HL-60 (cell line): ENCODE measurements at regions not wholly inside any gene's neighbourhood (a gene's known extent, or its start where the extent isn't known, plus 50 kb on each side); places are given as distances from the start of the nearest gene placed in this dataset.

Experiments
- CTCF ChIP-seq: IDR thresholded peaks from one replicate; pipeline ENCODE4 v1.5.1; 2011; ENCODE audit warnings: low read length, control low read depth, inconsistent platforms; ENCODE audit not compliant: insufficient read depth
- GABPA ChIP-seq: IDR thresholded peaks from 2 replicates; pipeline ENCODE4 v1.6.1; 2012; ENCODE audit warnings: low read depth
- POLR2AphosphoS5 ChIP-seq: IDR thresholded peaks from 2 replicates; pipeline ENCODE4 v1.6.1; 2012; ENCODE audit warnings: low read depth
- SPI1 ChIP-seq: IDR thresholded peaks from 2 replicates; pipeline ENCODE4 v1.6.1; 2012; ENCODE audit warnings: low read depth, mild to moderate bottlenecking, borderline replicate concordance

GRCh38 chr6:28586324-28586723 lies 60.6 kb downstream of the GPX5 start:
- TF ChIP-seq CTCF: no peak
- no peak for TF ChIP-seq GABPA
- TF ChIP-seq POLR2AphosphoS5: no peak
- TF ChIP-seq SPI1: no peak
